Left renal pelvis (tissue), 4 donors: ENCODE measurements at regions not wholly inside any gene's neighbourhood (a gene's known extent, or its start where the extent isn't known, plus 50 kb on each side); places are given as distances from the start of the nearest gene placed in this dataset.
A peak's percentile ranks its signal among the peaks of the same experiment; 100 is the strongest.

Experiments
- DNase-seq, 4 donors: peaks; one replicate each; pipeline ENCODE4 v3.0.0-alpha.2; 2013; ENCODE audit warnings: low read depth in 4 of 4, low spot score in 3 of 4

- DNase-seq, result no peak
Observed at GRCh38 chr21:18191139-18191538, 53.5 kb upstream of the CHODL start.

- no peak for DNase-seq
Observed at GRCh38 chr21:18178509-18178908, 66.1 kb upstream of the CHODL start.

GRCh38 chr21:18174370-18174769, 70.3 kb upstream of the CHODL start:
- no peak for DNase-seq

GRCh38 chr21:18170829-18171228, 73.8 kb upstream of the CHODL start:
- DNase-seq, result no peak

GRCh38 chr21:18170221-18170620, 74.4 kb upstream of the CHODL start:
- no peak for DNase-seq

- DNase-seq, result no peak
Observed at GRCh38 chr21:18168108-18168507, 76.5 kb upstream of the CHODL start.

- no peak for DNase-seq
Observed at GRCh38 chr21:18164933-18165332, 79.7 kb upstream of the CHODL start.

- no peak for DNase-seq
Observed at GRCh38 chr21:18164483-18164882, 80.2 kb upstream of the CHODL start.

GRCh38 chr21:18163956-18164355, 80.7 kb upstream of the CHODL start:
- no peak for DNase-seq

- DNase-seq, result no peak
Observed at GRCh38 chr21:18161841-18162240, 82.8 kb upstream of the CHODL start.

- DNase-seq, result no peak
Observed at GRCh38 chr21:18157406-18157805, 87.2 kb upstream of the CHODL start.

GRCh38 chr21:18155508-18156193, 89.0 kb upstream of the CHODL start:
- DNase-seq, result no peak

GRCh38 chr21:18153063-18153462, 91.6 kb upstream of the CHODL start:
- DNase-seq, result no peak

- DNase-seq, result no peak
Observed at GRCh38 chr21:18152371-18152770, 92.3 kb upstream of the CHODL start.

- DNase-seq, result no peak
Observed at GRCh38 chr21:18151046-18151445, 93.6 kb upstream of the CHODL start.

- DNase-seq, result no peak
Observed at GRCh38 chr21:18148401-18148800, 96.2 kb upstream of the CHODL start.

- peak in 2 of 4 donors; percentile 20 to 39 for DNase-seq
Observed at GRCh38 chr21:18147678-18148077, 97.0 kb upstream of the CHODL start.

- DNase-seq, result no peak
Observed at GRCh38 chr21:18146820-18147219, 97.8 kb upstream of the CHODL start.

- no peak for DNase-seq
Observed at GRCh38 chr21:18144339-18144738, 100.3 kb upstream of the CHODL start.

- no peak for DNase-seq
Observed at GRCh38 chr21:18142655-18143054, 102.0 kb upstream of the CHODL start.

- no peak for DNase-seq
Observed at GRCh38 chr21:18138507-18138906, 106.1 kb upstream of the CHODL start.

GRCh38 chr21:18129526-18129925, 115.1 kb upstream of the CHODL start:
- DNase-seq, result no peak

GRCh38 chr21:18118566-18118965, 126.1 kb upstream of the CHODL start:
- no peak for DNase-seq
